ENCODE measurements at regions not wholly inside any gene's neighbourhood (a gene's known extent, or its start where the extent isn't known, plus 50 kb on each side); places are given as distances from the start of the nearest gene placed in this dataset.

DNA sequence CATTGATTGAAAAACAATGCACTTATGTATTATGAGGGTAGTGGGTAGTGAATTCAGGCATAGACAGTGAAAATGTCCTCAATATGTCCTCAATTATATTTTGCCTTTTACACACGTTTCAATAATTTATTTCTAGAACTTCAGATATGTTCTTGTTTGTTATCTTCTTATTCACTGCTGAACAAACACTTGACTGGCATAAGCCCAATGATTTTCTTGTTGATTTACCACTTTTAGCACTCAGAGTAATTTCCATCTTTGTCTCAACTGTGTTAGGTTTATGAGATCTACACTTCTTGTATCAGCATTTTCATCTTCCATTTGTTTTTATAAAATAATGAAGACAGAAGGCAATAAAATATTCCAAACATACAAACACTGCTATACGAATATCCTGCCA lies 61.8 kb upstream of the DCC start:
- Histone ChIP-seq H3K9me3 (replicated peaks) (0 out of 2 replicates have a peak, but pooled peaks cover 3% of the 10 kb centered on the region), H3K36me3 (no peaks in the 10 kb centered on the region), H3K4me1 (replicated peaks) (no peaks in the 10 kb centered on the region), H3K27ac (no peak overlapping the region), H3K27me3 (replicated peaks) (no peaks in the 10 kb centered on the region), H3K4me3 (no peak overlapping the region)
- no peak for DNase-seq (ENCODE audit: low read depth in 1 of 2, low spot score in 2 of 2)

DNA sequence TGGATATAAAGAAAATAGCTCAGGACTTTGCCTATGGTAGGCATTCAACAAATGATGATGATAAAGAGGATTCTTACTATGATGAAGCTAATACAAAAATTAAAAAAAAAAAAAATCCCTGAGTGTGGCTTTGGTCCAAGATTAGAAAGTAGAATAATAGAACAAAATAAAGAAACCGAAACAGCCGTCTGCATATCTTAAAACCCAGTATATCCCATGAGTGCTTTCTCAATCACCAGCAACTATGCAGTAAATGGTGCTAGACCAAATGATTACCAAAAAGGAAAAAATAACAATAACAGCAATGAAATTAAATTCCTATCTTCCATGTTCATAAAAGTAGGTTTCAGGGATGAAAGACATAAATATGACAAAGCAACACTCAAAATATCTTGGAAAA lies 59.3 kb upstream of the DCC start:
- Histone ChIP-seq H3K9me3 (replicated peaks) (no peaks in the 10 kb centered on the region), H3K36me3 (no peaks in the 10 kb centered on the region), H3K27me3 (replicated peaks) (no peaks in the 10 kb centered on the region), H3K4me1 (replicated peaks) (no peaks in the 10 kb centered on the region), H3K4me3 (no peak overlapping the region), H3K27ac (no peak overlapping the region)
- no peak for DNase-seq (ENCODE audit: low read depth in 1 of 2, low spot score in 2 of 2)

DNA sequence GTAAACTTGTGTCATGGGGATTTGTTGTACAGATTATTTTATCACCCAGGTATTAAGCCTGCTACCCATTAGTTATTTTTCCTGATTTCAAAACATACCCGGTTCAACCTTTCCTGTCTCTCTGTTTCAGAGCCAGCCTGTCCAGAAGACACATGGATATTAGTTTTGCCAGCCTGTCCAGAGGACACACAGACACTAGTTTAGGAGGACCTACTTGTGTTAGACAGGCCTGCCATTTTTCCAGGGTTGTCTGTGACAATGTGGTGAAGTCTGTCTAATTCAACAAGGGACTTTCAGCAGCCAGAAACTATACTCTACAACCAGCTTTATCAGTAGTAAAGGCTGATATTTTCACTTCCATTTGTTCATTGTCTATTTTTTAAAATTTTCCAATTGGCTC lies 56.1 kb upstream of the DCC start:
- no peaks in the 10 kb centered on the region for H3K9me3 ChIP-seq (replicated peaks)
- no peaks in the 10 kb centered on the region for H3K4me1 ChIP-seq (replicated peaks)
- H3K36me3 ChIP-seq: no peaks in the 10 kb centered on the region

DNA sequence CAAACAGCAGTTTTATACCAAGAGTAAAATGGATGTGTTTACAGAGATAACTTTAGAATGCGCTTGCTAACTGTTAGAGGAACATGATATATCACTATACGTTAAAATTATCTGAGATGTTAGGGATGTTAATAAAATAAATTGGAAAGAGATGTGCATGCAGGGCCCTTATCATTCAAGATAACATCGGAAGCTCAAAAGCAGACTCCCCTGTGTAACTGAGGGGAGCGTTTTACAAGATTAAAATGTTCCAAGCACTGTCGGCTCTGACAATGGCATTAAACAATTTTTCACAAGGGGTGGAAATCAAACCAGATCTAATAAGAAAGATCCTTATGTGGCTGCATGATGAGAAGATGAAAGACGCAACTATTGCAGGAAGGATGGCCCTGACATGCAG lies 53.3 kb upstream of the DCC start:
- Histone ChIP-seq H3K27me3 (replicated peaks) (no peaks in the 10 kb centered on the region), H3K4me1 (replicated peaks) (no peaks in the 10 kb centered on the region), H3K27ac (no peak overlapping the region), H3K4me3 (no peak overlapping the region), H3K36me3 (no peaks in the 10 kb centered on the region), H3K9me3 (replicated peaks) (no peaks in the 10 kb centered on the region)
- DNase-seq (ENCODE audit: low read depth in 1 of 2, low spot score in 2 of 2): no peak

More for the DNA sequence above, 56.1 kb upstream of the DCC start:
- Histone ChIP-seq H3K4me3 (no peak overlapping the region), H3K27ac (no peak overlapping the region), H3K27me3 (replicated peaks) (no peaks in the 10 kb centered on the region)
- no peak for DNase-seq (ENCODE audit: low read depth in 1 of 2, low spot score in 2 of 2)

DNA sequence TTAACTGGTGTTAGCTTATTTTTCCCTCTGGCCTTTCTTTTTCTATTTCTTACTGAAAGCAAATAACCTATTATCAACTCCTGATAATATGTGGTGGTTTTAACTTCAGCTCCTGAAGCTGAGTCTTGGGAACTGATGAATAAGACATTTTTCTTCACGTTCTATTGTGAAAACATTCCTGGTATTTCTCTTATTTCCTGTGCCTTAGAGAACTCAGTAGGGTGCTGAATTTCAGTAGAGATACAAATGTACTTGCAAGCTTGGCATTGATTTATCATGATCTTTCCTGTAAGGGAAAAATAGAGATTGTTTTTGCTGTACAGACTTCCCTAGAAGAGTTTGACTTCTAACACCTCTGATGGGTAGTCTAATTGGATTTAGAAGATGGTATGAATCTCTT lies 52.8 kb upstream of the DCC start:
- Histone ChIP-seq H3K27me3 (replicated peaks) (no peaks in the 10 kb centered on the region), H3K4me3 (no peak overlapping the region), H3K27ac (no peak overlapping the region), H3K9me3 (replicated peaks) (no peaks in the 10 kb centered on the region), H3K36me3 (no peaks in the 10 kb centered on the region), H3K4me1 (replicated peaks) (no peaks in the 10 kb centered on the region)
- DNase-seq (ENCODE audit: low read depth in 1 of 2, low spot score in 2 of 2): no peak

DNA sequence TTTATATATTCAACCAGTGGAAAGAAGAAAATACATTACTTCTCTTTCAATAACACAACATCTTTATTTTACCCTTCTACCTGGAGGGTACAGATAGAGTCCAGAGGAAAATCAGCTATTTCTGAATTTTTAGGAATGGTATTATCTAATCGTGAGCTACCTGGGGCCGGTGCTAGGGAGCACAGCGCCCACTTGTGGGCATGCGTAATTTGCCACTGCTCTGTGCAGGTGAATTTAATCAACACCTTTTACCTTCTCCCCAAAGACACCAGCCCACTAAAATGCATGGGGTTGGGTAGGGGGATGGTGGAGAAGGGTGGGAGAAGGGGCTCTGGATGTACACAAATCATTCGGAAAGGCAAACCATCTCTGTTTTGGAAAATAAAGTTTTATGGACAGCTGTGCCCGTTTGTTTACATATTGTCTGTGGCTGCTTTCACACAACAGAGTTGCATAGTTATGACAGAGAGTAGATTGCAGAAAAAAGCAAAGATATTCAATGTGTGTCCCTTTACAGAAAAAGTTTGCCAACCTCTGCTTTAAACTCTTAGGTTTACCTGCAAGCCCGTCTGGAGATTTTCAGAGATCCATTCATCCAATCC lies 51.5 kb upstream of the DCC start:
- H3K4me3 ChIP-seq: no peak overlapping the region
- no peak for DNase-seq (ENCODE audit: low read depth in 1 of 2, low spot score in 2 of 2)
- no peaks in the 10 kb centered on the region for H3K4me1 ChIP-seq (replicated peaks)
- no peaks in the 10 kb centered on the region for H3K36me3 ChIP-seq
- no peaks in the 10 kb centered on the region for H3K27me3 ChIP-seq (replicated peaks)
- H3K27ac ChIP-seq: no peak overlapping the region
- no peaks in the 10 kb centered on the region for H3K9me3 ChIP-seq (replicated peaks)

DNA sequence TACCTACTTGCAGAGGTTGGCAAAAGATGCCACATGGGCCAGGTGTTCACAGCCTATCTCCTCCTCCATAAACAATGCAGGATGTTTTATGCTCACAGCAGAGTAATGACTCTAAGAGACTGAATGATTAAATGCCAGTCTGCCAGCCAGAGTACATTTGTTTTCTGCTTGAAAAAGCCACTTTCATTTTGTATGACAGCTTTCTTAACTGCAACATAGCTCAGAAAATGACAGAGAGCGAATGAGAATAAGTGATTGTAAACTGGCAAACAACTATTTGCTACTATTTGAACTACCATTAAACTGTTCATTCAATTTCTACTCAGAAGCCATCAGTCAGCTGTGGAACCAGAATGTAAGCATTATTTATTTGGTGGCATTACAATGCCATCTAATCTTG lies 50.6 kb upstream of the DCC start:
- no peaks in the 10 kb centered on the region for H3K4me1 ChIP-seq (replicated peaks)
- no peaks in the 10 kb centered on the region for H3K36me3 ChIP-seq
- H3K4me3 ChIP-seq: no peak overlapping the region
- no peak for DNase-seq (ENCODE audit: low read depth in 1 of 2, low spot score in 2 of 2)
- H3K27me3 ChIP-seq (replicated peaks): no peaks in the 10 kb centered on the region
- no peaks in the 10 kb centered on the region for H3K9me3 ChIP-seq (replicated peaks)
- H3K27ac ChIP-seq: no peak overlapping the region
